Astrocyte (in vitro differentiated cells and primary cell): ENCODE measurements at regions not wholly inside any gene's neighbourhood (a gene's known extent, or its start where the extent isn't known, plus 50 kb on each side); places are given as distances from the start of the nearest gene placed in this dataset.

Source experiments
- DNase-seq: peaks from one replicate; pipeline ENCODE4 v3.0.0-alpha.2; 2010; ENCODE audit warnings: low read depth
- FAIRE-seq: peaks from 2 replicates; lab custom pipeline; 2011; peaks lifted over from hg19 to GRCh38; lab: Jason Lieb, UNC
- H2AFZ ChIP-seq: 2 replicates; pipeline ENCODE4 v1.6.0; 2012; ENCODE audit warnings: low read depth, low read length, inconsistent platforms
- H3K27ac ChIP-seq: 2 replicates; pipeline ENCODE4 v1.5.1; 2011; ENCODE audit warnings: low read depth, low read length, inconsistent platforms
- H3K27me3 ChIP-seq: 2 replicates; pipeline ENCODE4 v1.6.0; 2011; ENCODE audit warnings: low read length, inconsistent platforms; ENCODE audit not compliant: insufficient read depth
- H3K36me3 ChIP-seq: 2 replicates; pipeline ENCODE4 v1.5.1; 2011; ENCODE audit warnings: low read length, inconsistent platforms; ENCODE audit not compliant: insufficient read depth
- H3K4me1 ChIP-seq: 2 replicates; pipeline ENCODE4 v1.5.1; 2011; ENCODE audit warnings: low read length, inconsistent platforms; ENCODE audit not compliant: insufficient read depth
- H3K4me2 ChIP-seq: 2 replicates; pipeline ENCODE4 v1.6.0; 2012; ENCODE audit warnings: low read length, inconsistent platforms
- H3K4me3 ChIP-seq: 2 replicates; pipeline ENCODE4 v1.5.1; 2011; ENCODE audit warnings: low read depth, mild to moderate bottlenecking, low read length, inconsistent platforms; ENCODE audit not compliant: insufficient read depth
- H3K79me2 ChIP-seq: 2 replicates; pipeline ENCODE4 v1.6.0; 2012; ENCODE audit warnings: mild to moderate bottlenecking, low read length, inconsistent platforms; ENCODE audit not compliant: insufficient read depth
- H3K9ac ChIP-seq: 2 replicates; pipeline ENCODE4 v1.6.0; 2012; ENCODE audit warnings: mild to moderate bottlenecking, low read length, inconsistent platforms
- H3K9me3 ChIP-seq: 2 replicates; pipeline ENCODE4 v1.5.1; 2012; ENCODE audit warnings: low read depth, mild to moderate bottlenecking, low read length, inconsistent platforms; ENCODE audit not compliant: insufficient read depth
- H4K20me1 ChIP-seq: 2 replicates; pipeline ENCODE4 v1.6.0; 2012; ENCODE audit warnings: low read length, inconsistent platforms; ENCODE audit not compliant: insufficient read depth
- H3K27ac Mint-ChIP-seq: one replicate; pipeline ENCODE4 v1.8.0; 2021; ENCODE audit warnings: mild to moderate bottlenecking, mixed read lengths; ENCODE audit not compliant: unreplicated experiment
- H3K27me3 Mint-ChIP-seq: one replicate; pipeline ENCODE4 v1.8.0; 2021; ENCODE audit warnings: low read depth, mixed read lengths; ENCODE audit not compliant: unreplicated experiment
- H3K36me3 Mint-ChIP-seq: one replicate; pipeline ENCODE4 v1.8.0; 2021; ENCODE audit warnings: low read depth, mixed read lengths; ENCODE audit not compliant: unreplicated experiment
- H3K4me1 Mint-ChIP-seq: one replicate; pipeline ENCODE4 v1.8.0; 2021; ENCODE audit warnings: low read depth, mixed read lengths; ENCODE audit not compliant: unreplicated experiment
- H3K4me3 Mint-ChIP-seq: one replicate; pipeline ENCODE4 v1.8.0; 2021; ENCODE audit warnings: mild to moderate bottlenecking, moderate library complexity, mixed read lengths; ENCODE audit not compliant: unreplicated experiment
- H3K9me3 Mint-ChIP-seq: one replicate; pipeline ENCODE4 v1.8.0; 2021; ENCODE audit warnings: mild to moderate bottlenecking, mixed read lengths; ENCODE audit not compliant: unreplicated experiment
- EZH2 ChIP-seq: IDR thresholded peaks from 2 replicates; pipeline ENCODE4 v1.6.1; 2012; ENCODE audit warnings: mild to moderate bottlenecking, low read length, inconsistent platforms; ENCODE audit not compliant: insufficient read depth
- TF ChIP-seq, protein P1 (sequence below): IDR thresholded peaks from 2 replicates; pipeline ENCODE4 v1.5.1; 2011; ENCODE audit warnings: low read depth, mild to moderate bottlenecking, inconsistent platforms, low read length, moderate library complexity; ENCODE audit not compliant: insufficient read depth

DNA sequence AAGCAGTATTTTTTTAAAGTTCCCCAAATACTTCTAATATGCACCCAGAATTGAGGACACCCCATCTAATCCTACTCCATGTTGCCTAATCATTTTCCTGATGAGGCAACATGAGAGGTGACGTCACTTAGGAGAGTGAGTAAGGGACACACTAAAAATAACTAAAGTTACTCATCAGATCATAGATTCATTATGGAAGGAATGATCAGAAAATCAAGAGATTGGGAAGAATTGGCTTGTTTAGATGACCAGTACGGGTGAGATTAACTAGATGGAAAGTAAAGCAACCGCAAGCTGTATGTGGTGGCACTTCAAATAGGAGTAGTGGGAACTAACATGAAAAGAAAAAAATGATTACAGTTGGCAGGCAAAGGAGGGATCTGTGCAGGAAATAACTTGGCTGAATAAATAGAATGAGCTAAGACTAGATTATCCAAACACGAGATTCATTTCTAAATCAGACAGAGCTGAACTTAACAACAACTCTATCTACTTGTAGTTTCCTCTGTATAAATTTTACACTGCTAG is 61.4 kb upstream of the CXADR start:
- H3K27ac Mint-ChIP-seq, result no peak overlapping the region
- Histone ChIP-seq H3K79me2 (no peaks in the 10 kb centered on the region), H3K36me3 (no peaks in the 10 kb centered on the region), H3K4me1 (peaks cover 9% of the 10 kb centered on the region), H3K27ac (peak overlapping the region; percentile 42), H2AFZ (no peak overlapping the region), H3K27me3 (no peaks in the 10 kb centered on the region), H3K9ac (no peak overlapping the region), H3K4me3 (no peak overlapping the region), H3K9me3 (no peaks in the 10 kb centered on the region), H4K20me1 (no peaks in the 10 kb centered on the region), H3K4me2 (peak overlapping the region; percentile 59)
- FAIRE-seq (peak; percentile 41), DNase-seq (peak; percentile 82)
- H3K9me3 Mint-ChIP-seq, result no peaks in the 10 kb centered on the region
- H3K4me1 Mint-ChIP-seq, result peaks cover 7% of the 10 kb centered on the region
- H3K36me3 Mint-ChIP-seq, result no peaks in the 10 kb centered on the region
- no peaks in the 10 kb centered on the region for H3K27me3 Mint-ChIP-seq
- no peak overlapping the region for H3K4me3 Mint-ChIP-seq
- TF ChIP-seq, protein P1, sequence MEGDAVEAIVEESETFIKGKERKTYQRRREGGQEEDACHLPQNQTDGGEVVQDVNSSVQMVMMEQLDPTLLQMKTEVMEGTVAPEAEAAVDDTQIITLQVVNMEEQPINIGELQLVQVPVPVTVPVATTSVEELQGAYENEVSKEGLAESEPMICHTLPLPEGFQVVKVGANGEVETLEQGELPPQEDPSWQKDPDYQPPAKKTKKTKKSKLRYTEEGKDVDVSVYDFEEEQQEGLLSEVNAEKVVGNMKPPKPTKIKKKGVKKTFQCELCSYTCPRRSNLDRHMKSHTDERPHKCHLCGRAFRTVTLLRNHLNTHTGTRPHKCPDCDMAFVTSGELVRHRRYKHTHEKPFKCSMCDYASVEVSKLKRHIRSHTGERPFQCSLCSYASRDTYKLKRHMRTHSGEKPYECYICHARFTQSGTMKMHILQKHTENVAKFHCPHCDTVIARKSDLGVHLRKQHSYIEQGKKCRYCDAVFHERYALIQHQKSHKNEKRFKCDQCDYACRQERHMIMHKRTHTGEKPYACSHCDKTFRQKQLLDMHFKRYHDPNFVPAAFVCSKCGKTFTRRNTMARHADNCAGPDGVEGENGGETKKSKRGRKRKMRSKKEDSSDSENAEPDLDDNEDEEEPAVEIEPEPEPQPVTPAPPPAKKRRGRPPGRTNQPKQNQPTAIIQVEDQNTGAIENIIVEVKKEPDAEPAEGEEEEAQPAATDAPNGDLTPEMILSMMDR, result no peak
- no peak for TF ChIP-seq EZH2

DNA sequence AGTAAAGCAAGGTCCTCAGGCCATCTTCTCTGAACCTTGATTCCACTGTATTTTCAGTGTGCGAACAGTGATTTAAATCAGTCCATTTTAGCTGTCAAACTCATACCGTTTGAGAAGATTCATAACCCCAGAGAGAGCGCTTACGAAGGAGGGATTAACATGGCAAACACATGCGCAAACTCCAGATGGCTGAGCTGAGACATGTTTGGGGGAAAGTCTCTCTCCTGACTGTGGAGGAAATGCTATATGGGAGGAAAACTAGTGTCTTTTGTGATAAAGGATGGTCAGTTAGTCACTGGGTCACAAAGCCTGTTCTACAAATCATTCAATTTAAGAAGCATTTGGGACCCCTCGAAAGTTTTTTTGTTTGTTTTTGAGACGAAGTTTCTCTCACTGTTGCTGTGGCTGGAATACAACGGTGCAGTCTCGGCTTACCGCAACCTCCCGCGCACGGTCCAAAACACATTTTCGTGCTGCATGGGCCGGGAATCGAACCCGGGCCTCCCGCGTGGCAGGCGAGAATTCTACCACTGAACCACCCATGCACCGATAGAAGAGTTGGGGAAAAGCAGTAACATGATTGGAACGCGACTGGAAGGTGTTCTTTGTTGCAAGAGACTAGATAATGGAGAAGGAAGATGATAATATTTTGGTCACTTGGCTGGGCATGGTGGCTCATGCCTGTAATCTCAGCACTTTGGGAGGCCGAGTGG is 58.4 kb upstream of the CXADR start:
- Mint-ChIP-seq H3K36me3 (no peaks in the 10 kb centered on the region), H3K27me3 (no peaks in the 10 kb centered on the region), H3K27ac (peak overlapping the region; percentile 59), H3K4me1 (peaks cover 7% of the 10 kb centered on the region), H3K9me3 (no peaks in the 10 kb centered on the region), H3K4me3 (peak overlapping the region; percentile 14)
- Histone ChIP-seq H2AFZ (no peak overlapping the region), H3K4me2 (peak overlapping the region; percentile 53), H4K20me1 (no peaks in the 10 kb centered on the region), H3K27me3 (no peaks in the 10 kb centered on the region), H3K27ac (no peak overlapping the region), H3K9me3 (no peaks in the 10 kb centered on the region), H3K4me1 (peaks cover 9% of the 10 kb centered on the region), H3K4me3 (no peak overlapping the region), H3K9ac (no peak overlapping the region), H3K79me2 (no peaks in the 10 kb centered on the region), H3K36me3 (no peaks in the 10 kb centered on the region)
- TF ChIP-seq EZH2, result no peak
- TF ChIP-seq, protein P1, result no peak
- DNase-seq (peak; percentile 87), FAIRE-seq (no peak)

DNA sequence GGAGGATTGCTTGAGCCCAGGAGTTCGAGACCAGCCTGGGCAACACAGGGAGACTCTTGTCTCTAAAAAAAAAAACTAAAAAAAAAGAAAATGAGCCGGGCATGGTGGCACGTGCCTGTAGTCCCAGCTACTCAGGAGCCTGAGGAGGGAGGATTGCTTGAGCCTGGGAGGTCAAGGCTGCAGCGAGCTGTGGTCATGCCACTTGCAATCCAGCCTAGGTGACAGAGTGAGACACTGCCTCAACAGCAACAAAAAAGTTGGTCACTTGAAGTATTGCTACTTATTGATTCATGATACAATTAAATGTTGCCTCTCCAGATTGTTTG is 57.9 kb upstream of the CXADR start:
- no peak for FAIRE-seq
- Histone ChIP-seq H3K9ac (no peak overlapping the region), H3K4me2 (peak overlapping the region; percentile 53), H3K27me3 (no peaks in the 10 kb centered on the region), H3K79me2 (no peaks in the 10 kb centered on the region), H3K4me3 (no peak overlapping the region), H3K4me1 (peaks cover 9% of the 10 kb centered on the region), H3K27ac (no peak overlapping the region), H3K9me3 (no peaks in the 10 kb centered on the region), H3K36me3 (no peaks in the 10 kb centered on the region), H2AFZ (no peak overlapping the region), H4K20me1 (no peaks in the 10 kb centered on the region)
- TF ChIP-seq, protein P1, result no peak
- TF ChIP-seq EZH2, result no peak
- H3K9me3 Mint-ChIP-seq, result no peaks in the 10 kb centered on the region
- H3K27me3 Mint-ChIP-seq, result no peaks in the 10 kb centered on the region
- H3K4me3 Mint-ChIP-seq, result peak overlapping the region; percentile 14
- no peak for DNase-seq
- H3K4me1 Mint-ChIP-seq, result peaks cover 7% of the 10 kb centered on the region
- H3K36me3 Mint-ChIP-seq, result no peaks in the 10 kb centered on the region
- H3K27ac Mint-ChIP-seq, result peak overlapping the region; percentile 59
